Stimulated activated naive CD8-positive, alpha-beta T cell treated with anti-CD3 and anti-CD28 coated beads, Interleukin-15, amount 100 ng/mL, for 72 hours (primary cell): ENCODE measurements at regions not wholly inside any gene's neighbourhood (a gene's known extent, or its start where the extent isn't known, plus 50 kb on each side); places are given as distances from the start of the nearest gene placed in this dataset.
"Not testable (repeated sequence)": the region's sequence is repeated elsewhere in the genome, so short reads cannot be mapped to it uniquely, and the experiment has no call there.

Source experiments
- ATAC-seq: fragments of 150-1000 bp; cut with Tn5 transposase; 2 replicates; pipeline ENCODE4 v1.10.0; 2021; ENCODE audit warnings: mild to moderate bottlenecking, moderate library complexity
- DNase-seq, 2 donors: peaks; one replicate each; pipeline ENCODE4 v3.0.0; 2021 to 2022
- H3K27ac Mint-ChIP-seq, 2 donors: one replicate each; pipeline ENCODE4 v1.8.0; 2022; ENCODE audit warnings: mild to moderate bottlenecking in 2 of 2, mixed read lengths in 2 of 2, moderate library complexity in 2 of 2
- H3K27me3 Mint-ChIP-seq: one replicate; pipeline ENCODE4 v1.8.0; 2022; ENCODE audit warnings: mixed read lengths
- H3K4me1 Mint-ChIP-seq: one replicate; pipeline ENCODE4 v1.8.0; 2022; ENCODE audit warnings: mild to moderate bottlenecking, mixed read lengths
- H3K4me3 Mint-ChIP-seq, 2 donors: one replicate each; pipeline ENCODE4 v1.8.0; 2022; ENCODE audit warnings: mild to moderate bottlenecking in 2 of 2, mixed read lengths in 2 of 2, moderate library complexity in 1 of 2
- H3K9me3 Mint-ChIP-seq, 2 donors: one replicate each; pipeline ENCODE4 v1.8.0; 2022; ENCODE audit warnings: mixed read lengths in 2 of 2

GRCh38 chr13:28607187-28607955 is 51.6 kb upstream of the POMP start:
- H3K4me1 Mint-ChIP-seq, result peaks cover 18% of the 10 kb centered on the region
- DNase-seq, result no peak
- H3K27me3 Mint-ChIP-seq, result peaks cover 9% of the 10 kb centered on the region
- H3K9me3 Mint-ChIP-seq, result peaks cover 0 to 4% of the 10 kb centered on the region in 2 donors
- H3K4me3 Mint-ChIP-seq, result no peak overlapping the region
- no peak for ATAC-seq
- H3K27ac Mint-ChIP-seq, result no peak overlapping the region

GRCh38 chr13:28606466-28606865 is 52.5 kb upstream of the POMP start:
- H3K9me3 Mint-ChIP-seq, result peaks cover 0 to 4% of the 10 kb centered on the region in 2 donors
- H3K4me3 Mint-ChIP-seq, result no peak overlapping the region
- H3K4me1 Mint-ChIP-seq, result peaks cover 11% of the 10 kb centered on the region
- peaks cover 9% of the 10 kb centered on the region for H3K27me3 Mint-ChIP-seq
- no peak overlapping the region for H3K27ac Mint-ChIP-seq
- ATAC-seq (no peak), DNase-seq (no peak)

GRCh38 chr13:28605147-28605546 is 53.8 kb upstream of the POMP start:
- H3K4me1 Mint-ChIP-seq, H3K27me3 Mint-ChIP-seq, DNase-seq, H3K27ac Mint-ChIP-seq, ATAC-seq, H3K4me3 Mint-ChIP-seq, H3K9me3 Mint-ChIP-seq: not testable (repeated sequence)

- Mint-ChIP-seq H3K27me3 (peaks cover 9% of the 10 kb centered on the region), H3K4me1 (no peaks in the 10 kb centered on the region), H3K27ac (no peak overlapping the region), H3K9me3 (peaks cover 0 to 4% of the 10 kb centered on the region in 2 donors), H3K4me3 (no peak overlapping the region)
- DNase-seq (no peak), ATAC-seq (no peak)
Measured at GRCh38 chr13:28603043-28603664, 55.8 kb upstream of the POMP start.

GRCh38 chr13:28602580-28602979 is 56.4 kb upstream of the POMP start:
- Mint-ChIP-seq H3K4me3 (no peak overlapping the region), H3K9me3 (peaks cover 0 to 4% of the 10 kb centered on the region in 2 donors), H3K27me3 (peaks cover 9% of the 10 kb centered on the region), H3K4me1 (no peaks in the 10 kb centered on the region), H3K27ac (no peak overlapping the region)
- DNase-seq (no peak), ATAC-seq (no peak)

GRCh38 chr13:28601581-28601980 is 57.3 kb upstream of the POMP start:
- Mint-ChIP-seq H3K9me3 (peaks cover 0 to 4% of the 10 kb centered on the region in 2 donors), H3K4me1 (no peaks in the 10 kb centered on the region), H3K27ac (no peak overlapping the region), H3K4me3 (no peak overlapping the region), H3K27me3 (peaks cover 9% of the 10 kb centered on the region)
- DNase-seq (no peak), ATAC-seq (no peak)

- peaks cover 22% of the 10 kb centered on the region for H3K27me3 Mint-ChIP-seq
- no peak overlapping the region for H3K4me3 Mint-ChIP-seq
- no peak overlapping the region for H3K27ac Mint-ChIP-seq
- no peak for DNase-seq
- ATAC-seq, result no peak
- H3K4me1 Mint-ChIP-seq, result no peaks in the 10 kb centered on the region
- H3K9me3 Mint-ChIP-seq, result no peaks in the 10 kb centered on the region
Measured at GRCh38 chr13:28597641-28598040, 61.3 kb upstream of the POMP start.

GRCh38 chr13:28590461-28590860 is 68.5 kb upstream of the POMP start:
- ATAC-seq (no peak), DNase-seq (no peak)
- Mint-ChIP-seq H3K27ac (no peak overlapping the region), H3K27me3 (peaks cover 30% of the 10 kb centered on the region), H3K9me3 (no peaks in the 10 kb centered on the region), H3K4me1 (peaks cover 6% of the 10 kb centered on the region), H3K4me3 (no peak overlapping the region)

- Mint-ChIP-seq H3K4me3 (no peak overlapping the region), H3K9me3 (no peaks in the 10 kb centered on the region), H3K27ac (no peak overlapping the region), H3K27me3 (peaks cover 20% of the 10 kb centered on the region), H3K4me1 (peaks cover 13% of the 10 kb centered on the region)
- no peak for ATAC-seq
- DNase-seq, result no peak
Measured at GRCh38 chr13:28588296-28588695, 70.6 kb upstream of the POMP start.

GRCh38 chr13:28587174-28587540 is 71.8 kb upstream of the POMP start:
- H3K4me1 Mint-ChIP-seq, result peaks cover 23% of the 10 kb centered on the region
- no peak overlapping the region for H3K4me3 Mint-ChIP-seq
- no peak for ATAC-seq
- H3K27ac Mint-ChIP-seq, result peak overlapping the region in 1 of 2 donors; percentile 60
- DNase-seq, result no peak
- no peaks in the 10 kb centered on the region for H3K9me3 Mint-ChIP-seq
- H3K27me3 Mint-ChIP-seq, result peaks cover 13% of the 10 kb centered on the region

GRCh38 chr13:28586439-28587173 is 72.3 kb upstream of the POMP start:
- Mint-ChIP-seq H3K4me3 (no peak overlapping the region), H3K27ac (no peak overlapping the region), H3K27me3 (peaks cover 9% of the 10 kb centered on the region), H3K9me3 (no peaks in the 10 kb centered on the region), H3K4me1 (peaks cover 23% of the 10 kb centered on the region)
- ATAC-seq (no peak), DNase-seq (no peak)

- DNase-seq, result no peak
- Mint-ChIP-seq H3K9me3 (no peaks in the 10 kb centered on the region), H3K4me3 (no peak overlapping the region), H3K27ac (no peak overlapping the region), H3K27me3 (peaks cover 1% of the 10 kb centered on the region), H3K4me1 (peaks cover 23% of the 10 kb centered on the region)
- ATAC-seq, result no peak
Measured at GRCh38 chr13:28585561-28585960, 73.4 kb upstream of the POMP start.

GRCh38 chr13:28584873-28585381 is 74.0 kb upstream of the POMP start:
- Mint-ChIP-seq H3K9me3 (no peaks in the 10 kb centered on the region), H3K27me3 (no peaks in the 10 kb centered on the region), H3K4me3 (no peak overlapping the region), H3K4me1 (peaks cover 23% of the 10 kb centered on the region), H3K27ac (no peak overlapping the region)
- DNase-seq (no peak), ATAC-seq (no peak)

GRCh38 chr13:28583651-28584091 is 75.3 kb upstream of the POMP start:
- ATAC-seq (no peak), DNase-seq (no peak)
- peaks cover 23% of the 10 kb centered on the region for H3K4me1 Mint-ChIP-seq
- H3K4me3 Mint-ChIP-seq, result no peak overlapping the region
- H3K27me3 Mint-ChIP-seq, result no peaks in the 10 kb centered on the region
- no peaks in the 10 kb centered on the region for H3K9me3 Mint-ChIP-seq
- no peak overlapping the region for H3K27ac Mint-ChIP-seq

GRCh38 chr13:28582892-28583240 is 76.1 kb upstream of the POMP start:
- H3K27me3 Mint-ChIP-seq, result peaks cover 6% of the 10 kb centered on the region
- no peak overlapping the region for H3K27ac Mint-ChIP-seq
- peaks cover 23% of the 10 kb centered on the region for H3K4me1 Mint-ChIP-seq
- no peak for ATAC-seq
- no peak for DNase-seq
- H3K4me3 Mint-ChIP-seq, result peak overlapping the region in 1 of 2 donors; percentile 44
- H3K9me3 Mint-ChIP-seq, result no peaks in the 10 kb centered on the region
